Neural cell (in vitro differentiated cells): ENCODE measurements at regions not wholly inside any gene's neighbourhood (a gene's known extent, or its start where the extent isn't known, plus 50 kb on each side); places are given as distances from the start of the nearest gene placed in this dataset.

Source experiments
- CTCF ChIP-seq: fragments of 450-650 bp; IDR thresholded peaks from 2 replicates; pipeline ENCODE4 v1.5.1; 2014; ENCODE audit warnings: antibody characterized with exemption, mild to moderate bottlenecking, moderate library complexity; ENCODE audit not compliant: poor library complexity, severe bottlenecking
- EZH2 ChIP-seq: fragments of 200-600, 300-800 bp; shearing (Covaris generic), sonication (generic); IDR thresholded peaks from 2 replicates; pipeline ENCODE4 v1.6.1; 2014; ENCODE audit warnings: antibody characterized with exemption, low read length, borderline replicate concordance, mild to moderate bottlenecking; ENCODE audit not compliant: insufficient read depth, poor library complexity, severe bottlenecking
- POLR2AphosphoS5 ChIP-seq: IDR thresholded peaks from 2 replicates; pipeline ENCODE4 v1.6.1; 2012
- REST ChIP-seq: IDR thresholded peaks from 2 replicates; pipeline ENCODE4 v1.6.1; 2012; ENCODE audit warnings: borderline replicate concordance

GRCh38 chr7:15936991-15937390 is 250.5 kb upstream of the MEOX2 start:
- TF ChIP-seq CTCF (no peak), REST (no peak), POLR2AphosphoS5 (no peak), EZH2 (no peak)
